Esophagus squamous epithelium (tissue), 4 donors: ENCODE measurements at regions not wholly inside any gene's neighbourhood (a gene's known extent, or its start where the extent isn't known, plus 50 kb on each side); places are given as distances from the start of the nearest gene placed in this dataset.

Experiments used
- CTCF ChIP-seq, 6 experiments: fragments of 450-650 bp in 4 of 6; fragments of 200-600 bp in 2 of 6; sonication (generic) in 2 of 6; IDR thresholded peaks; one replicate each; pipeline ENCODE4 v1.5.1; 2016 to 2019; ENCODE audit warnings: antibody characterized with exemption in 6 of 6, mild to moderate bottlenecking in 4 of 6, moderate library complexity in 4 of 6
- POLR2A ChIP-seq, 4 donors: fragments of 450-650 bp; IDR thresholded peaks; one replicate each; pipeline ENCODE4 v1.6.1; 2017; ENCODE audit warnings: antibody characterized with exemption in 4 of 4, mild to moderate bottlenecking in 4 of 4, moderate library complexity in 3 of 4

GRCh38 chr5:135642934-135643333 is 64.1 kb upstream of the CXCL14 start:
- TF ChIP-seq CTCF (IDR thresholded peaks at IDR 0.05): no peak
- no peak for TF ChIP-seq POLR2A (IDR thresholded peaks at IDR 0.05)
